Common myeloid progenitor, CD34-positive (primary cell): ENCODE measurements at regions not wholly inside any gene's neighbourhood (a gene's known extent, or its start where the extent isn't known, plus 50 kb on each side); places are given as distances from the start of the nearest gene placed in this dataset.
A peak's percentile ranks its signal among the peaks of the same experiment; 100 is the strongest.
"Not testable (repeated sequence)": the region's sequence is repeated elsewhere in the genome, so short reads cannot be mapped to it uniquely, and the experiment has no call there.

Experiments
- CTCF ChIA-PET: fragments of 350-600 bp; sonication (Branson Sonifier 250); formaldehyde crosslinking; loops from one replicate; lab custom pipeline; 2021; ENCODE audit warnings: antibody characterized with exemption; lab: Charles Lee
- POLR2A ChIA-PET: fragments of 350-600 bp; sonication (Branson Sonifier 250); formaldehyde crosslinking; loops from one replicate; lab custom pipeline; 2021; ENCODE audit warnings: antibody characterized with exemption; lab: Charles Lee
- DNase-seq, 3 donors: peaks; one replicate each; pipeline versions ENCODE4 v3.0.0 to v3.0.0-alpha.2; 2013
- H3K27ac ChIP-seq, 2 experiments: 1 replicate in 1 of 2; 2 replicates in 1 of 2; pipeline ENCODE4 v1.7.0; 2013; ENCODE audit warnings: inconsistent platforms in 2 of 2, low read length in 2 of 2, mild to moderate bottlenecking in 2 of 2, low read depth in 1 of 2, moderate library complexity in 1 of 2; ENCODE audit not compliant: severe bottlenecking in 2 of 2, insufficient read depth in 1 of 2, poor library complexity in 1 of 2
- H3K27me3 ChIP-seq, 5 experiments: replicated peaks in 2 of 5; 1 replicate in 3 of 5; 2 replicates in 2 of 5; pipeline versions ENCODE4 v1.6.1 to v1.7.0; 2013; ENCODE audit warnings: low read length in 4 of 5, mild to moderate bottlenecking in 2 of 5, moderate library complexity in 2 of 5, inconsistent platforms in 1 of 5; ENCODE audit not compliant: insufficient read depth in 5 of 5, control insufficient read depth in 4 of 5
- H3K36me3 ChIP-seq, 4 experiments: 1 replicate in 2 of 4; 2 replicates in 2 of 4; pipeline versions ENCODE4 v1.6.1 to v1.7.0; 2013; ENCODE audit warnings: low read length in 3 of 4, control low read depth in 1 of 4, mild to moderate bottlenecking in 1 of 4; ENCODE audit not compliant: control insufficient read depth in 4 of 4, insufficient read depth in 4 of 4
- H3K4me1 ChIP-seq, 4 experiments: 1 replicate in 3 of 4; 2 replicates in 1 of 4; pipeline versions ENCODE4 v1.6.1 to v1.7.1; 2013; ENCODE audit warnings: low read length in 3 of 4, mild to moderate bottlenecking in 3 of 4, control low read depth in 1 of 4, inconsistent platforms in 1 of 4, moderate library complexity in 1 of 4; ENCODE audit not compliant: control insufficient read depth in 4 of 4, insufficient read depth in 4 of 4; ENCODE audit errors: control extremely low read depth in 1 of 4
- H3K4me3 ChIP-seq, 7 experiments: 1 replicate in 4 of 7; 2 replicates in 3 of 7; pipeline versions ENCODE4 v1.5.1 to v1.7.0; 2013; ENCODE audit warnings: mild to moderate bottlenecking in 7 of 7, low read length in 6 of 7, moderate library complexity in 6 of 7, inconsistent platforms in 2 of 7, low read depth in 2 of 7, control low read depth in 1 of 7; ENCODE audit not compliant: insufficient read depth in 4 of 7, control insufficient read depth in 1 of 7; ENCODE audit errors: extremely low read depth in 1 of 7
- H3K9me3 ChIP-seq, 5 experiments: 1 replicate in 4 of 5; 2 replicates in 1 of 5; pipeline versions ENCODE4 v1.6.1 to v1.7.1; 2013; ENCODE audit warnings: low read length in 4 of 5, mild to moderate bottlenecking in 2 of 5, inconsistent platforms in 1 of 5, low read depth in 1 of 5, moderate library complexity in 1 of 5; ENCODE audit not compliant: control insufficient read depth in 4 of 5, insufficient read depth in 2 of 5; ENCODE audit errors: control extremely low read depth in 1 of 5
- WGBS: methylation state at CpG from one replicate; pipeline ENCODE4 v1.1.5; 2013; ENCODE audit not compliant: insufficient coverage; 5-methylcytosine and 5-hydroxymethylcytosine counted together

DNA sequence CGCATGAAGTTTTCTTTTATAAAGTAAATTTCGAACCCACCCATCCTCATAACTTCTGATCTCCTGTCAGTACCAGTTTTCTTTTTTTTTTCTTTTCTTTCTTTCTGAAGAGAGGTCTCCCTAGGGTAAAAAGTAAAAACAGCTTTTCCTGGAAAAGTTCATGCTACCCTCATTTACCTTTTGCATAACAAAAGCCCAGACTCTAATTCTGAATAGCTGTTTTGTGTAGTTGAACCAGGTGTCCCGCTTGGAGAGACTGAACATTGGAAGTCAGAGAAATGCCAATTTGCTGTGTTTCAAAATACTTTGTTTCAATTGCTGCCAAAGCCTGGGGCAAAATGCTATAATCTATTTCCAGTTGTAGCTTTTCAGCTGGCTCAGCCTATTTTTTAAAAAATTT, 113.7 kb upstream of the RUNX1 start:
- no CpG with 5 or more reads among the region's 3 CpGs for WGBS
- Histone ChIP-seq H3K4me3 (no peak overlapping the region), H3K27ac (no peak overlapping the region), H3K9me3 (peaks cover 0 to 10% (median 3%) of the 10 kb centered on the region in 5 experiments), H3K36me3 (no peaks in the 10 kb centered on the region), H3K4me1 (no peaks in the 10 kb centered on the region), H3K27me3 (no peaks in the 10 kb centered on the region)
- POLR2A ChIA-PET = no interaction called here
- DNase-seq = no peak
- CTCF ChIA-PET = no interaction called here

DNA sequence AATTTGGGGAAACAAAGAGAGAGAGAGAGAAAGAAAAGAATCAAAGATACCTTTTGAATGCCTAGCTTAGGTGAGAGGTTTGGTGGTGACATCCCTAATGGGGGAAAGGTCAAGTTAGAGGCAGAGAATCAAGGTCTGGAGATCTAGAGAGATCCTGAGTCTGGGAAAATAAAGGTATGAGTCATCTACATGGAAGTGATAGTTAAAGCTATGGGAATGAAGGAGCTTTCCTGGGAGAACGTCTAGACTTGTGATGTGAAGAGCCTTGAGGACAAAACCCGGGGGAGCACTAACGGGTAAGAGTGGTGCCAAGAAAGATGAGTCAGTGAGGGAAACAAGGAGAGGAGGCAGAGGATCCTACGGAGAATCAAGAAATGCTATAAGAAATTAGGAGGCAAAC, 110.8 kb upstream of the RUNX1 start:
- H3K9me3 ChIP-seq = peaks cover 2 to 12% (median 4%) of the 10 kb centered on the region in 5 experiments
- no peaks in the 10 kb centered on the region for H3K4me1 ChIP-seq
- no peak overlapping the region for H3K27ac ChIP-seq
- H3K4me3 ChIP-seq = no peak overlapping the region
- no peak for DNase-seq
- H3K27me3 ChIP-seq = no peaks in the 10 kb centered on the region
- CTCF ChIA-PET = no interaction called here
- POLR2A ChIA-PET = no interaction called here
- no peaks in the 10 kb centered on the region for H3K36me3 ChIP-seq
- WGBS = 100% methylated on average over 4 of the region's 4 CpGs

DNA sequence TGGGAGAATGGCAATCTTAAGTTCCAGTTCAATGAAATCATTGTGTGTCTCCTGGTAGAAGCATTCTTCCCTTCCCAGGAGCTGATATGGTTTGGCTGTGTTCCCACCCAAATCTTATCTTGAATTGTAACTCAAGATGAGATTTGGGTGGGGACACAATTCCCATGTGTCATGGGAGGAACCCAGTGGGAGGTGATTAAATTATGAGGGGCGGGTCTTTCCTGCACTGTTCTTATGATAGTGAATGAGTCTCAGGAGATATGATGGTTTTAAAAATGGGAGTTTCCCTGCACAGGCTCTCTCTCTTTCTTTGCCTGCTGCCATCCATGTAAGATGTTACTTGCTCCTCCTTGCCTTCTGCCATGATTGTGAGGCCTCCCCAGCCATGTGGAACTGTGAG, 108.3 kb upstream of the RUNX1 start:
- DNase-seq, H3K27me3 ChIP-seq, H3K4me1 ChIP-seq, H3K36me3 ChIP-seq, POLR2A ChIA-PET, H3K4me3 ChIP-seq, H3K27ac ChIP-seq, CTCF ChIA-PET: not testable (repeated sequence)
- no CpG with 5 or more reads among the region's 1 CpG for WGBS
- H3K9me3 ChIP-seq = peaks cover 0 to 12% (median 4%) of the 10 kb centered on the region in 5 experiments

DNA sequence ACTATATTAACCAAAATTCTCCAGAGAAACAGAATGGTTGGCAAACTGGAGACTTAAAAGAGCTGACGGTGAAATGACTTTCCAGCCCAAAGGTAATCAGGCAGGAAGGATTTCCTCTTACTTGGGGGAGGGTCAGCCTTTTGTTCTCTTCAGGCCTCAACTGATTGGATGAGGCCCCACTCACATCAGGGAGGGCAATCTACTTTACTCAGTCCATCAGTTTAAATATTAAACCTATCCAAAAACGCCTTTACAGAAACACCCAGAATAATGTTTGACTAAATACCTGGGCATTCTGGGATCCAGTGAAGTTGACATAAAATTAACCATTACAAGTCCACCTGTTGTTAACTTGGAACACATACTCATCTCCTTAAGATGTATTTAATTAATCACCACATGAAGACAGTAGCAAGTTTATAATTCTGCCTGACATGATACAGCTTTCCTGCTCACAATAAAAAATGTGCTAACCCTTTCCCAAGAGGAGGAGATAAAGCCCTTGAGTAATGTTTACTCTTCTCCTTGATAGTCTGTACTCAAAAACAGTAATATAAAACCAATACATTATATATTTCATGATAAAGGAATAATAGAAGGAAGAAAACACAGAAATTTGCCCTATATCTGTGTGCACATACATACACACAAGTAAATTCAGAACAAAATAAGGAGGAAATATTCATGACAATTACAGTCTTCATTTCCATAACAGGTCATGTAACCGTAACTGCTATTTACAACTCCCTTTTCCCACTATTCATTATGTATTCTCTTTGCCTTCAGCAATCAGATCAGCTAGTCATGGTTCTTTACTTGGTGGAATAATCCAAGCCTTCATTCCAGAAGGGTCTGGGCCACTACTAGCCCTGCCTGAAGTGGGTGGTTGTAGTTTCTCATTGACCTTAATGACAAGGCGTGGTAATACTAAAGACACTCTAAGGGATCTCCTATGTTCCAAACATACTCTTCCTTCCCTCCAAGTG, 107.5 kb upstream of the RUNX1 start:
- ChIA-PET CTCF (no interaction called here), POLR2A (no interaction called here)
- Histone ChIP-seq H3K4me3 (no peak overlapping the region), H3K27me3 (no peaks in the 10 kb centered on the region), H3K4me1 (no peaks in the 10 kb centered on the region), H3K27ac (no peak overlapping the region), H3K36me3 (no peaks in the 10 kb centered on the region), H3K9me3 (peaks cover 0 to 12% (median 4%) of the 10 kb centered on the region in 5 experiments)
- 100% methylated on average over 2 of the region's 4 CpGs for WGBS
- DNase-seq = no peak

DNA sequence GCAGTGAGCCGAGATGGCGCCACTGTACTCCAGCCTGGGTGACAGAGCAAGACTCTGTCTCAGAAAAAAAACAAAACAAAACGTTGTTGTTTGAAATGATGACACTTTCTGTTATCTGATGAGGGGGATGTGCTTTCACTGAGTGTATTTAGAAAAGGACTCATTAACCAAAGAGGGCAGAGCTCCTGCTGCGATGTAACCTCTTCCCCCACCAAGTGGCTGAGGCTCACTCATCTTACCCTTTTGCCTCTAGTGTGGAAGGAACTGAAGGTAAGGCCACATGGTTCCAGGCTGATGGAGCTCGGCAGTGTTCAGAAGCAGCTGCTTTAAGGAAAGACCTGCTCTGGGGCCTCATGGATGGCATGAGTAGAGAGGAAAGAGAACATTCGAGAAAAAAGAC, 105.7 kb upstream of the RUNX1 start:
- 88% methylated on average over 4 of the region's 6 CpGs for WGBS
- POLR2A ChIA-PET = no interaction called here
- Histone ChIP-seq H3K27ac (no peak overlapping the region), H3K9me3 (peaks cover 0 to 15% (median 4%) of the 10 kb centered on the region in 5 experiments), H3K36me3 (no peaks in the 10 kb centered on the region), H3K27me3 (no peaks in the 10 kb centered on the region), H3K4me3 (no peak overlapping the region), H3K4me1 (no peaks in the 10 kb centered on the region)
- no peak for DNase-seq
- CTCF ChIA-PET = no interaction called here

DNA sequence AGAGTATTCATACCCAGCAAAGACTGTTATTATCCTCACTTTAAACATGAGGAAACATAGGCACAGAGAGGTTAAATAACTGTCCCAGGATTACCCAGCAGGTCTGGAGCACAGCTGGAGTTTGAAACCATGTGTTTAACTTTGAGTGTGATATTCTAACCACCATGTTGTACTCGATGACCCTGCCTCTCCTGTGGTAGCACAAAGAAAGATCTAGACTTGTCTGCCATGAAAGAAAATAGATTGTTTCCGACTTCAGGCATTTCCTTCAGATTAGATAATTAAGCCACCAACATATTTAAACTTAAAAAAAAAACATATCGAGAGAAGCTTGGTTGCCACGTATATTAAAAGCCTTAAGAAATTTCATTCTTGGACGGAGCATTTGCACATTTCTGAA, 104.6 kb upstream of the RUNX1 start:
- no peaks in the 10 kb centered on the region for H3K4me1 ChIP-seq
- ChIA-PET POLR2A (no interaction called here), CTCF (no interaction called here)
- DNase-seq = no peak
- no peaks in the 10 kb centered on the region for H3K27me3 ChIP-seq
- WGBS = 100% methylated on average over 2 of the region's 5 CpGs
- H3K36me3 ChIP-seq = no peaks in the 10 kb centered on the region
- no peak overlapping the region for H3K27ac ChIP-seq
- peaks cover 0 to 15% (median 4%) of the 10 kb centered on the region in 5 experiments for H3K9me3 ChIP-seq
- H3K4me3 ChIP-seq = no peak overlapping the region

DNA sequence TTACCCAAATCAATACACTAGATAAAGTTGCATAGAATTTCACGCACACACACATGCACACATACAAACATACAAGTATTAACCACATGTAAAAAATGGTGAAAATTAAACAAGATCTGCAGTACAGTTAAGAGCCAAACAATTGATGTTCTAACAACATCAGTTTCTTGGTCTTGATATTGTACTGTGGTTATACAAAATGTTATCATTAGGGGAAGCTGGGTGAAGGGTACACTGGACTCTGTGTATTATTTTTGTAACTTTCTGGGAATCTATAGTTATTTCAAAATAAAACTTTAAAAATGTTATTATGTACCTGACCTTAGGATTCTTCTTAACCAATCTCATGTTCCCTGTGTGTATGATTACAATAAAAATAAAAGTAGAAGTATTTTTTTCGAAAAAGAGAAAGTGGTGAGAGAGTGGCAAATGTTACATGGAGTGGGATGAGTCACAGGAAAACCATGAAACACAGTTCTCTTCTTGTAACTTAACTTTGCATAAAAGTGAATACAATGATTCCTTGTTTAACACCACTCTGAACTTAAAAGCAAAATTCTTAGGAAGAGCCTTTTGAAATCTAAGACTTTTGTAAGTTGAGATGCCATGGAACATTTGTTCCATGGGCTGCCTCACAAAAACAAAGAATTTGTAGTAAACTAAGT, 101.6 kb upstream of the RUNX1 start:
- no peak overlapping the region for H3K27ac ChIP-seq
- no peaks in the 10 kb centered on the region for H3K27me3 ChIP-seq
- peak in 2 of 3 donors; percentile 9 for DNase-seq
- H3K36me3 ChIP-seq = no peaks in the 10 kb centered on the region
- no peaks in the 10 kb centered on the region for H3K4me1 ChIP-seq
- ChIA-PET CTCF (no interaction called here), POLR2A (no interaction called here)
- WGBS = 100% methylated on average over 1 of the region's 2 CpGs
- H3K9me3 ChIP-seq = peaks cover 0 to 7% (median 0%) of the 10 kb centered on the region in 5 experiments
- no peak overlapping the region for H3K4me3 ChIP-seq
